AG10803 (cell line): ENCODE measurements at regions not wholly inside any gene's neighbourhood (a gene's known extent, or its start where the extent isn't known, plus 50 kb on each side); places are given as distances from the start of the nearest gene placed in this dataset.

Experiments used
- DNase-seq: peaks from one replicate; pipeline ENCODE4 v3.0.0; 2010; ENCODE audit warnings: low read depth
- H3K4me3 ChIP-seq: 2 replicates; pipeline ENCODE4 v1.5.1; 2011; ENCODE audit warnings: mild to moderate bottlenecking, low read length, control low read depth
- TF ChIP-seq, protein P1 (sequence below): conservative IDR thresholded peaks from 2 replicates; pipeline ENCODE4 v1.5.1; 2011; ENCODE audit warnings: mild to moderate bottlenecking, low read length, control low read depth, inconsistent platforms

DNA sequence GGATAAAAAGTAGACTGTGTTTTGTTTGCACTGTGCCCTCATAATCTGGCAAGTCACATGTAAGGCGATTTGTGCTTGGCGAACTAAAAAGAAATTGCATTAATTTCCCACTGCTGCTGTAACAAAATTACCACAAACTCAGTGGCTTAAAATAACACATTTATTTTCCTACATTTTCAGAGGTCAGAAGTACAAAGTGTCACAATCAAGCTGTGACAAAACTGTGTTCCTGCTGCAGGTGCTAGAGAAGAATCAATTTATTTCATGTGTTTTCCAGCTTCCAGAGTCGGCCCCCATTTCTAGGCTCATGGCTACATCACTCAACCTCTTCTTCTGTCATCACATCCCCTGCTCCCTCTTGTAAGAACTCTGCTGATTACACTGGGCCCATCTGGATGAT is 158.6 kb upstream of the UFM1 start:
- H3K4me3 ChIP-seq, result no peak overlapping the region
- TF ChIP-seq, protein P1, sequence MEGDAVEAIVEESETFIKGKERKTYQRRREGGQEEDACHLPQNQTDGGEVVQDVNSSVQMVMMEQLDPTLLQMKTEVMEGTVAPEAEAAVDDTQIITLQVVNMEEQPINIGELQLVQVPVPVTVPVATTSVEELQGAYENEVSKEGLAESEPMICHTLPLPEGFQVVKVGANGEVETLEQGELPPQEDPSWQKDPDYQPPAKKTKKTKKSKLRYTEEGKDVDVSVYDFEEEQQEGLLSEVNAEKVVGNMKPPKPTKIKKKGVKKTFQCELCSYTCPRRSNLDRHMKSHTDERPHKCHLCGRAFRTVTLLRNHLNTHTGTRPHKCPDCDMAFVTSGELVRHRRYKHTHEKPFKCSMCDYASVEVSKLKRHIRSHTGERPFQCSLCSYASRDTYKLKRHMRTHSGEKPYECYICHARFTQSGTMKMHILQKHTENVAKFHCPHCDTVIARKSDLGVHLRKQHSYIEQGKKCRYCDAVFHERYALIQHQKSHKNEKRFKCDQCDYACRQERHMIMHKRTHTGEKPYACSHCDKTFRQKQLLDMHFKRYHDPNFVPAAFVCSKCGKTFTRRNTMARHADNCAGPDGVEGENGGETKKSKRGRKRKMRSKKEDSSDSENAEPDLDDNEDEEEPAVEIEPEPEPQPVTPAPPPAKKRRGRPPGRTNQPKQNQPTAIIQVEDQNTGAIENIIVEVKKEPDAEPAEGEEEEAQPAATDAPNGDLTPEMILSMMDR, result no peak
- no peak for DNase-seq

DNA sequence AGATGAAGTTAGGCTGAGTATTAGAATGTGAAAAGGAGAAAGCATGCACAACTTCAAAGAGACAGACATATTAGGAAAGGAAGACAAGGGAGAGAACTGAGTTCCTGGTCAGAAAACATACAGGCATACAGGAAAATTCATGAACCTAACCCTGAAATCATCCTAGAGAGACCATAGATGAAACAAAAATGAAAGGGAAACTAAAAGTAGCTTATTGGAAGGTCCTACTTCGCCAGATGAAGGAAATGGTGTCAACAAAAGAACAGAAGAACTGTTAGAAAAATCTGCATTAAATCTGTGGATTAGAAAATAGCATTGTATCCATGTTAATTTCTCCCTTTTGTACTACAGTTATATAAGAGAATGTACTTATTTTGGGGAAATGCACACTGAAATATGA is 169.0 kb upstream of the UFM1 start:
- peak; percentile 0 for DNase-seq
- TF ChIP-seq, protein P1, result no peak

DNA sequence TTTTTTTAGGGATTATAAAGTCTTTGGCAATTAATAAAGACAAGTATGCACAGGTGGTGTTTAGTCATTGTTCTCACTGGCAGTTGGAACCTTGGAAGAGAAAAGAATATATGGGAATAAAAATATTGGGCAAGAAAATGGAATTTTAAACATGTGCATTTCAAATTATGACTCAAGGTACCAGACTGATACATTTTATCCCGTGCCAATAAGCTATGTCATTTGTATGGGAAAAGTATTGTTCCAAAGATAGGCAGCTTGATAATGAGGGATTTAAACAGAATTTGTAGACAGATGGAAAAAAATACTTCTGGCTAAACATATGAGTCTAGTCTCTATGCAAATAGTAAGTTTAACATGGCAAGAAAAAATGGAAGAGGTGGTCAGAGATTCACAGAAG is 169.5 kb upstream of the UFM1 start:
- TF ChIP-seq, protein P1, result no peak
- no peak overlapping the region for H3K4me3 ChIP-seq
- peak; percentile 73 for DNase-seq

More for the DNA sequence above, 169.0 kb upstream of the UFM1 start:
- peak overlapping the region; percentile 13 for H3K4me3 ChIP-seq

DNA sequence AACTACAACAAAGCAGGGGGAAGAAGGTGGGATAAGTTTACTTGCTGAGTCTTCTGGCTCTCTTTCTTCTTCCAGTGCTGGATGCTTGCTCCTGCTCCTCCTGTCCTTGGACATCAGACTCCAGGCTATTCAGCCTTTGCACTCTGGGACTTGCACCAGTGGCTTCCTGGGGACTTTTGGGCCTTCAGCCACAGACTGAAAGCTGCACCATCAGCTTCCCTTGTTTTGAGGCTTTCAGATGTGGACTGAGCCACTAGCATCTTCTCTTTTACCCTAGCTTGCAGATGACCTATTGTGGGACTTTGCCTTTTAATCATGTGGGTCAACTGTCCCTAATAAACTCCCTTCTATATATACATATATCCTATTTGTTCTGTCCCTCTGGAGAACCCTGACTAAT is 173.0 kb upstream of the UFM1 start:
- TF ChIP-seq, protein P1, result no peak
- H3K4me3 ChIP-seq, result no peak overlapping the region
- no peak for DNase-seq

DNA sequence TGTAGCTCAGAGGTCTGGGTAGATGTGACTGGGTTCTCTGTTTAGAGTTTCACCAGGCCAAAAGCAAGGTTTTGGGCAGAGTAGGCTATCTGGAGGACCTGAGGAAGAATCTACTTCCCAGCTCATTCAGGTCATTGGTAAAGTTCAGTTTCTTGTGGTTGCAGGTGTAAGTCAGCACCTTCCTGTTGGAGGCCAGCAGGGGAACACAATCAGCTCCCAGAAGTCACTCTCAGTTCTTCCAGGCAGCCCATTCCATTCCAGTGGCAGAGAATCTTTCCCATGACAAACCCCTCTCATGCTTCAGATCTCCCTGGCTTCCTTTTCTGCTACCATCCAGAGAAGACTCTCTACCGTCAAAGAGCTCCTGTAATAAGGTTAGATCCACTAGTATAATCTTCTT is 176.2 kb upstream of the UFM1 start:
- TF ChIP-seq, protein P1, result no peak
- DNase-seq, result no peak
- H3K4me3 ChIP-seq, result no peak overlapping the region

DNA sequence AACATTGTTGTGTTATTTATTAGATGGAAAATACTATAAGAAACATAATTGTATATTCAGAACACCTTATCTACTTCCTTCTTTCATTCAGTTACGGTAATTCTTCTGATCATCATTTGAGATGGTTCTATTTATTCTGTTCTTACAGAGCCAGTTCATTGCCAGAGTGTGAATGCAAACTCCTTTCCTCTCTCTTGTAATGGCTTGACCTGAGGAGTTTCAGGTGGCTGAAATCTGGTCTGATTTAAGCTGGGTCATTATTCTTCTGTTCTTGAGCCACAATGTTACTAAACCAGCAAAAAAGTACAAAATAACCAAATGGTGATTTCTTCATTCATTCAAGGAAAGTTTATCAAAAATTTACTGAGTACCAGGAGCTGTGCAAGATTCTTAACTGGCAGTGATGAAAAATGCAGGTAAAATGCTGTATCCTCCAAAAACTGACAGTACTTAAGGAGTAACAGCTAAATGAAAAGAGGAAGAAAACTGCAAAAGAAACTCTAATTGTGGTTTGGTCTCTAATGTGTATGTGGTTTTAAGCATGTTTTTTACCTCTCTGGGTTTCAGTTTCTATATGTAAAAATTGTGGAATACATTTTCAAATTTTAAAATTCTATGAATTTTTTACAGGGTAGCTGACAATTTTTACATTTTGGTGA is 182.4 kb upstream of the UFM1 start:
- DNase-seq, result no peak
- no peak overlapping the region for H3K4me3 ChIP-seq
- TF ChIP-seq, protein P1, result no peak

DNA sequence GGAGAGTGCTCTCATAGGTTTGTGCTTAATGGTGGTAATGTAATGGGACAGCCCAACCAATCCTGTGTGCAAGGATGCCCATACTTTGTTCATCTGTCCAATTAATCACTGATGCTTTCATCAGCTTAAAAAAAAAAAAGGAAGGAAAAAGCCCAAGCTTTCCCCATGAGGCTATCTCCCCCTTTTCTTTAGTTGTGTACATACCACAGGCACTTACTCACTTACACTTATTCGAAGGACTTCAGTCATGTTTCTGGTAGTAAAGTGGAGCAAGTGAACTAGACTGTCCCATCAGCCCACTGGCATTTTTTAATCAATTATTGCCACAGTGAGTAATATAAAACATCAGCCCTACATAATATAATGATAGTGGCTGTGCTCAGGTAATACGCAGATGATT is 183.5 kb upstream of the UFM1 start:
- TF ChIP-seq, protein P1, result no peak
- no peak overlapping the region for H3K4me3 ChIP-seq
- peak; percentile 20 for DNase-seq
